Chondrocyte (in vitro differentiated cells): ENCODE measurements at regions not wholly inside any gene's neighbourhood (a gene's known extent, or its start where the extent isn't known, plus 50 kb on each side); places are given as distances from the start of the nearest gene placed in this dataset.
A peak's percentile ranks its signal among the peaks of the same experiment; 100 is the strongest.

Source experiments
- DNase-seq: peaks from one replicate; pipeline ENCODE4 v3.0.0; 2021; ENCODE audit warnings: mixed read lengths, low spot score
- H3K27ac Mint-ChIP-seq: one replicate; pipeline ENCODE4 v1.8.0; 2021; ENCODE audit warnings: mild to moderate bottlenecking, moderate library complexity, mixed read lengths; ENCODE audit not compliant: unreplicated experiment
- H3K27me3 Mint-ChIP-seq: 2 replicates; pipeline ENCODE4 v1.8.0; 2021; ENCODE audit warnings: low read depth, mixed read lengths
- H3K36me3 Mint-ChIP-seq: 2 replicates; pipeline ENCODE4 v1.8.0; 2021; ENCODE audit warnings: low read depth, mixed read lengths
- H3K4me1 Mint-ChIP-seq: 2 replicates; pipeline ENCODE4 v1.8.0; 2021; ENCODE audit warnings: low read depth, mild to moderate bottlenecking, mixed read lengths
- H3K4me3 Mint-ChIP-seq: one replicate; pipeline ENCODE4 v1.8.0; 2021; ENCODE audit warnings: mild to moderate bottlenecking, moderate library complexity, mixed read lengths; ENCODE audit not compliant: unreplicated experiment
- H3K9me3 Mint-ChIP-seq: 2 replicates; pipeline ENCODE4 v1.8.0; 2021; ENCODE audit warnings: low read depth, mixed read lengths
- CTCF ChIP-seq: fragments of 200-600 bp; sonication (generic); IDR thresholded peaks from 2 replicates; pipeline ENCODE4 v1.5.0; 2021; ENCODE audit warnings: antibody characterized with exemption, mild to moderate bottlenecking, moderate library complexity

- peaks cover 25% of the 10 kb centered on the region for H3K4me1 Mint-ChIP-seq
- H3K4me3 Mint-ChIP-seq = no peak overlapping the region
- no peaks in the 10 kb centered on the region for H3K36me3 Mint-ChIP-seq
- H3K27ac Mint-ChIP-seq = no peak overlapping the region
- no peaks in the 10 kb centered on the region for H3K27me3 Mint-ChIP-seq
- DNase-seq = no peak
- H3K9me3 Mint-ChIP-seq = peaks cover 2% of the 10 kb centered on the region
- no peak for TF ChIP-seq CTCF
Observed at GRCh38 chr4:164438321-164438720, 315.6 kb upstream of the SMIM31 start.

- no peaks in the 10 kb centered on the region for H3K36me3 Mint-ChIP-seq
- TF ChIP-seq CTCF = no peak
- H3K27me3 Mint-ChIP-seq = no peaks in the 10 kb centered on the region
- DNase-seq = no peak
- H3K4me3 Mint-ChIP-seq = no peak overlapping the region
- H3K4me1 Mint-ChIP-seq = peaks cover 25% of the 10 kb centered on the region
- H3K9me3 Mint-ChIP-seq = peaks cover 2% of the 10 kb centered on the region
- H3K27ac Mint-ChIP-seq = no peak overlapping the region
Observed at GRCh38 chr4:164439037-164439436, 314.9 kb upstream of the SMIM31 start.

GRCh38 chr4:164440199-164440598 is 313.7 kb upstream of the SMIM31 start:
- Mint-ChIP-seq H3K4me1 (peaks cover 25% of the 10 kb centered on the region), H3K9me3 (peaks cover 2% of the 10 kb centered on the region), H3K36me3 (no peaks in the 10 kb centered on the region), H3K27me3 (no peaks in the 10 kb centered on the region), H3K27ac (peak overlapping the region; percentile 18), H3K4me3 (no peak overlapping the region)
- TF ChIP-seq CTCF = no peak
- no peak for DNase-seq

GRCh38 chr4:164441109-164441508 is 312.8 kb upstream of the SMIM31 start:
- DNase-seq = no peak
- Mint-ChIP-seq H3K4me3 (no peak overlapping the region), H3K4me1 (peaks cover 25% of the 10 kb centered on the region), H3K27me3 (no peaks in the 10 kb centered on the region), H3K36me3 (no peaks in the 10 kb centered on the region), H3K27ac (no peak overlapping the region), H3K9me3 (peaks cover 2% of the 10 kb centered on the region)
- TF ChIP-seq CTCF = no peak

- H3K27ac Mint-ChIP-seq = peak overlapping the region; percentile 1
- no peak for DNase-seq
- H3K4me3 Mint-ChIP-seq = no peak overlapping the region
- H3K4me1 Mint-ChIP-seq = peaks cover 31% of the 10 kb centered on the region
- H3K36me3 Mint-ChIP-seq = no peaks in the 10 kb centered on the region
- no peaks in the 10 kb centered on the region for H3K27me3 Mint-ChIP-seq
- peaks cover 2% of the 10 kb centered on the region for H3K9me3 Mint-ChIP-seq
- TF ChIP-seq CTCF = no peak
Observed at GRCh38 chr4:164442180-164442579, 311.8 kb upstream of the SMIM31 start.
